ENCODE measurements at regions not wholly inside any gene's neighbourhood (a gene's known extent, or its start where the extent isn't known, plus 50 kb on each side); places are given as distances from the start of the nearest gene placed in this dataset.

DNA sequence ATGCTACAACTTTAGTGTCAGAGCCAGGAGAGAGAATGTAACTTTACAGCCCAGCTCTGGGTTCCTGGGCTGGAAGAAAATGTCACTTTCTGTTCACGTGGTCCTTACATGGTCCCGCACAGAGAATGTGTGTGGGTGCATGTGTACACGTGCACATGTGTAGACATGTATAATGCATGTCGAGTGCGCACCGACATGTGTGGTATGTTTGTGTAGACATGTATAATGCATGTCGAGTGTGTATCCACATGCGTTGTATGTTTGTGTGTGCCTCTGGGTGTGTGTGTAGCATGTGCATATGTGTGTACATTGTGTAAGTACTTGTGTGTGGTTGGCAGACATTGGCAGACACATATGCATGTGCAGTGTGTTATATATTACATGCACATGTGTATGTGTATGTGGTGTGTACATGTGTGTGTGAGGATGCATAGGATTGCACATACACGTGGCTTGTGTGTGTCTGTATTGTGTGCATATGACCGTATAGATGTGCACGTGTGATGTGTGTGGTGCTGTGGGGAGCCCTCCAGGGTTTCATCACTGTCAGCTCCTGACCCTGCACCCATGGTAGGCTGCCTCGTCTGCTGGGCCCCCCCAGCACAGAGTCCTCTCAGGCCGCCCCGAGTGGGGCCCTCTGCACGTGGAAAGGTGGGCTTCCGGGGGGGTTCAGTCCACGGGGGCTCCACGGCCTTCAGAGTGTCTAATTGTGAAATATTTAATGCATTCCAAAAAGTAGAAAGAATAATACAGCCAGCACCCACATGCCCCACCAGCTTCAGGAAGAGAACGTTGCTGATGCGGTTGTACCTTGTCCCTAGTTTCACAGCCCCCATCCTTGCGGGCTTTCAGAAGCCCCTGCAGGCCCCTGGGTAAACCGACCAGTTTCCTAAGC, 214.2 kb upstream of the GSE1 start:
- no peak overlapping the region for H3K27ac ChIP-seq
- TF ChIP-seq, protein P1, sequence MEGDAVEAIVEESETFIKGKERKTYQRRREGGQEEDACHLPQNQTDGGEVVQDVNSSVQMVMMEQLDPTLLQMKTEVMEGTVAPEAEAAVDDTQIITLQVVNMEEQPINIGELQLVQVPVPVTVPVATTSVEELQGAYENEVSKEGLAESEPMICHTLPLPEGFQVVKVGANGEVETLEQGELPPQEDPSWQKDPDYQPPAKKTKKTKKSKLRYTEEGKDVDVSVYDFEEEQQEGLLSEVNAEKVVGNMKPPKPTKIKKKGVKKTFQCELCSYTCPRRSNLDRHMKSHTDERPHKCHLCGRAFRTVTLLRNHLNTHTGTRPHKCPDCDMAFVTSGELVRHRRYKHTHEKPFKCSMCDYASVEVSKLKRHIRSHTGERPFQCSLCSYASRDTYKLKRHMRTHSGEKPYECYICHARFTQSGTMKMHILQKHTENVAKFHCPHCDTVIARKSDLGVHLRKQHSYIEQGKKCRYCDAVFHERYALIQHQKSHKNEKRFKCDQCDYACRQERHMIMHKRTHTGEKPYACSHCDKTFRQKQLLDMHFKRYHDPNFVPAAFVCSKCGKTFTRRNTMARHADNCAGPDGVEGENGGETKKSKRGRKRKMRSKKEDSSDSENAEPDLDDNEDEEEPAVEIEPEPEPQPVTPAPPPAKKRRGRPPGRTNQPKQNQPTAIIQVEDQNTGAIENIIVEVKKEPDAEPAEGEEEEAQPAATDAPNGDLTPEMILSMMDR (conservative IDR thresholded peaks at IDR 0.05): no peak
- no peak for TF ChIP-seq ZFX (IDR thresholded peaks at IDR 0.05)

DNA sequence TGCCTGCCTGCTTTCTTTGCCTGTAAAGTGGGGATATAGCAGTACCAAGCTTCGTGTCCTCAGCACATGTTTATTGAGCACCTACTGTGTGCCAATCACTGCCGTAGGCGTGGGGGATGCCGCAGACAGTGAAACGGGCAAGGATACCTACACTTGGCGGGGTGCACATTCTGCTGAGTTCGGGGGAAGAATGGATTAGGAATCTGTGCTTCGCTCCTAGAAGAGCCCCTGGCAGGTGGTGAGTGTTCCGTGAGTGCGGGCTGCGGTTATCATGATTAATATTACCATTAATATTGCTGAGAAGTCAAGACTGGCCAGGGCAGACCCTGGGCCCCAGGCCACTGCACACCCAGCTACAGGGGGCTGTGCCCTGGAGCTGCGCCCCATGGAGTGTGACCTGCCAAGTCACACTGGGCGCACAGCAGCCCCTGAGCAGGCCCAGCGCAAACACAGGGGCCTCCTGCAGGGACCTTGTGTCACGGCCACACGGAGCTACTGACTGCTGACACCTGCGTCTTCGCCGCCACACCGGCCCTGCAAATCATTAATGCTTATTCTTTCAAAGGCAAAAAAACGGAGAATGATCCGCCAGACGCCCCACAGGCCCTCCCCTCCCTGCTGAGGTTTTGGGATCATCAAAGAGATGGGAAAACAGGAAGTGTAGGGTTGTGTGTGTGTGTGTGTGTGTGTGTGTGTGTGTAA, 213.4 kb upstream of the GSE1 start:
- no peak overlapping the region for H3K27ac ChIP-seq
- no peak for TF ChIP-seq ZFX (IDR thresholded peaks at IDR 0.05)
- TF ChIP-seq, protein P1 (conservative IDR thresholded peaks at IDR 0.05): no peak

DNA sequence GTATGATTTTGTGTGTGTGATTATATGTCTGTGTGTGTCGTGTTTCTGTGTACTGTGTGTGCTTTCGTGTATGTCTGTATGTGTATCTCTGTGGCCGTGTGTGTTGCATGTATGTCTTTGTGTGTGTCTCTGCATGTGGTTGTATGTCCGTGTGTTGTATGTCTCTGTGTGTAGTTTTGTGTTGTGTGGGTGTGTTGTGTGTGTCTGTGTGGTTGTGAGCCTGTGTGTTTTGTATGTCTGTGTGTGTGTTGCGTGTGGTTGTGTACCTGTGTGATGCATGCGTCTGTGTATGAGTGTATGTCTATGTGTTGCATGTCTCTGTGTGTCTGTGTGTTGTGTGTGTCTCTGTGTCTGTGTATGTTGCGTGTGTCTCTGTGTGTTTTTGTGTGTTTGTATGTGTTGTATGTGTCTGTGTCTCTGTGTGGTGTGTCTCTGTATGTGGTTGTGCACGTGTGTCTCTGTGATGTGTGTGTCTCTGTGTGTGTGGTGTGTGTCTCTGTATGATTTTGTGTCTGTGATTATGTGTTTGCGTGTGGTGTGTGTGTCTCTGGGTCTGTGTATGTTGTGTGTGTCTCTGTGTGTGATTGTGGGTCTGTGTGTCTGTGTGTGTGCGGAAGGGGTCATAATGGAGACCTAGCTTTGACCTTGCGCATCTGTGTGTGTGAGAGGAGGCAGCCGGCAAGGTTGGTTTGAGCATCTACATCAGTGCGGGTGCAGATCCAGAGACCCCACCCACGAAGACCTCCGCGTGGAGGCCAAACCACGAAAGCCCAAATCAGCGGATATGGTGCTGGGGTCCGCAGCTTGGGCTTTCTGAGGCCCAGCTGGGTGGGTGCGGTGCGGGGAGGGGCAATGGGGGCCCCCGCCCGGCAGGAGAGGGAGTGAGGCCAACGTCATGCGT, 212.6 kb upstream of the GSE1 start:
- TF ChIP-seq ZFX (IDR thresholded peaks at IDR 0.05): no peak
- TF ChIP-seq, protein P1 (conservative IDR thresholded peaks at IDR 0.05): no peak
- no peak overlapping the region for H3K27ac ChIP-seq

DNA sequence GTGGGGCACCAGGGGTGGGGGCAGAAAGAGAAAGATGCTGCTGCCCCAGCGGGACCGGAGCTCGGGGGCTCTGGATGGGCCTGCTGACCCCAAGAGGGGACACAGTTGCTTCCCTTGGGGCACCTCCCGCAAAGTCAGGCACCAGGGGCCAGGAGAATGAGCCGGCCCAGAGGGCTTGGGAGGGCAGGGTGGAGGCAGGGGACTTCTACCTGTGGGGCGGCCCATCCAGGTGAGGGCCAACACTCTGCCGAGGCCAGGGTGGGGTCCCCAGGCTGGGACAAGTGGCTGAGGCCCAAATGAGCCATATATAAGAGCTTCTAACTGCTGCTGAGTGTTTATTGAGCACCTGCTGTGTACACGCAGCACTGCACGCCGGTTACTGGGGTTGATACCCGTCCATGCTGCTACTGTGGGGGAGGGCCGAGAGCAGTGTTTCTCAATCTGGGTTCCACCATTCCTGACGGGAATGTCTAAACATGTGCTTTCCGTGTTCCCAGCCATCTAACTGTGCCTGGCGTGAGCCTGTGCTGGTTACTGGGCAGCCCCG, 211.7 kb upstream of the GSE1 start:
- no peak overlapping the region for H3K27ac ChIP-seq
- TF ChIP-seq ZFX (IDR thresholded peaks at IDR 0.05): no peak
- TF ChIP-seq, protein P1 (conservative IDR thresholded peaks at IDR 0.05): no peak

DNA sequence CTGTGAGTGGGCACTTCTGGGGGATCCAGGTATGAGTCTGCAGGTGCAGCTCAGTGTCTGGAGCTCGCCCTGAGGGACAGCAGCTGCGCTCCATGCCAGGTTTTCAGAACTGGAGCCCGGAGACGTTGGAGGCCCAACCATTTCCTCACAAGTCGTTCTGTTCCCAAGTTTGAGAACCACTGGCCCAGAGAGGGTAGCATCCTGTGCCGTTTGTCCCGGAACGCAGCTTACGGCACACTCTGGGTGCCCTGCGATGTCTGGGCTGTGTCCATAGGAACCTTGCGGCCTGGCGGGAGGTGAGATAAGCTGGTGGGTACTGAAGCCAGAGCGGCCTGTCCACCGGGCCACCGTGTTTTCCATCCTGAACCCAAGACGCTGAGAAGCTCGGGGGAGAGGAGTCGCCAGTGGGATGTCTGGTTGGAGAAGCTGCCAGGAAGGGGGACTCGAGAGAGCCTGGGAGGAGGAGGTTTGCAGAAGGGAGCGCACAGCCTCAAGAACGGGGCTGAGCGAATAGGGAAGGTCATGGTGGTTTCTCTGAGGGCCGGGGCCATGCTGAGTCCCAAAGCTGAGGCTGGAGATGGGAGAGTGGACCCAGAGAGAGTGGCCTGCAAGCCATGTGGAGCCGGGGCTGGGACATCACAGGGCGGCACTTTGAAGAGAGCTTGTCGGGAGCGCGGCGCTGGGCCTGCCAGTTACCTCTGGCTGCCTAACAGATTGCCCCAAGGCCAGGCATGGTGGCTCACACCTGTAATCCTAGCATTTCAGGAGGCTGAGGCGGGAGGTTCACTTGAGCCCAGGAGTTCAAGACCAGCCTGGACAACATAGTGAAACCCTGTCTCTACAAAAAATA, 211.0 kb upstream of the GSE1 start:
- TF ChIP-seq, protein P1 (conservative IDR thresholded peaks at IDR 0.05): no peak
- no peak for TF ChIP-seq ZFX (IDR thresholded peaks at IDR 0.05)
- no peak overlapping the region for H3K27ac ChIP-seq

DNA sequence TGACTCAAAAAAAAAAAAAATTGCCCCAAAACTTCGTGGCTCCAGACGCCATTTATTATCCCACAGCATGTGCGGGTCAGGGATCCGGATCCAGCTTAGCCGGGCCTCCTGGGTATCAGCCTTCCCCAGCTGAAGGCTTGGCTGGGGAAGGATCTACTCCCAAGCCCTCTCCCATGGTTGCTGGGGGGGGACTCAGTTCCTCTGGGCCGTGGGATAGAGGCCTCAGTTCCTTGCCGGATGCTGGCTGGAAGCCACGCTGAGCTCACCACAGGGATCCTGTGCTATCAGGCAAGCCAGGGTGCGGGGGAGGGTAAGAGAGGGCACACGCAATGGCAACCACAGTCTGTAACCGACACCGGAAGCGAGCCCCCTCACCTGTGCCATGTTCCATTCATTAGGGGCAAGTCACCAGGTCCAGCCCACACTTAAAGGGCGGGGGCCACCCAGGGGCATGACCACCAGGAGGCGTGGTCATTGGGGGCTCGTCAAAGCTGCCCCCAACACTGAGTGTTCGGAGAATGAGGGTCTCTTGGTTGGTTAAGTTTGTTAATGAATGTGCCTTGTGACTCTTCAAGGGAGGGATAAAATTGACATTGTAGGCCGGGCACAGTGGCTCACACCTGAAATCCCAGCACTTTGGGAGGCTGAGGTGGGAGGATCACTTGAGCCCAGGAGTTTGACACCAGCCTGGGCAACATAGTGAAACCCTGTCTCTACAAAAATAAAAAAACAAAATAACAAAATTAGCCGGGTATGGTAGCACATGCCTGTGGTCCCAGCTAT, 210.0 kb upstream of the GSE1 start:
- TF ChIP-seq, protein P1 (conservative IDR thresholded peaks at IDR 0.05): no peak
- TF ChIP-seq ZFX (IDR thresholded peaks at IDR 0.05): no peak
- H3K27ac ChIP-seq: no peak overlapping the region

All from C4-2B (cell line).